Psoas muscle (tissue), 7 donors: ENCODE measurements at regions not wholly inside any gene's neighbourhood (a gene's known extent, or its start where the extent isn't known, plus 50 kb on each side); places are given as distances from the start of the nearest gene placed in this dataset.

Experiments
- ATAC-seq, 4 donors: fragments of 200-7000 bp; cut with Tn5 transposase; one replicate each; pipeline ENCODE4 v1.9.1; 2020; ENCODE audit warnings: moderate library complexity in 3 of 4, mild to moderate bottlenecking in 2 of 4
- DNase-seq, 2 donors: peaks; one replicate each; pipeline ENCODE4 v3.0.0-alpha.2; 2020
- H3K27ac ChIP-seq: fragments of 200-600 bp; one replicate; pipeline ENCODE4 v1.8.0; 2022
- H3K27me3 ChIP-seq, 3 donors: fragments of 200-600 bp in 1 of 3; one replicate each; pipeline versions ENCODE4 v1.6.1 to v1.8.0; 2013 to 2022; ENCODE audit warnings: low read length in 2 of 3, mild to moderate bottlenecking in 2 of 3, moderate library complexity in 1 of 3; ENCODE audit not compliant: insufficient read depth in 3 of 3
- H3K36me3 ChIP-seq, 2 donors: fragments of 200-600 bp in 1 of 2; one replicate each; pipeline versions ENCODE4 v1.6.1 to v1.8.0; 2013 to 2022; ENCODE audit warnings: low read depth in 1 of 2, mild to moderate bottlenecking in 1 of 2, moderate library complexity in 1 of 2; ENCODE audit not compliant: insufficient read depth in 1 of 2
- H3K4me1 ChIP-seq: fragments of 200-600 bp; one replicate; pipeline ENCODE4 v1.8.0; 2022
- H3K4me3 ChIP-seq: fragments of 200-600 bp; one replicate; pipeline ENCODE4 v1.8.0; 2022; ENCODE audit warnings: mild to moderate bottlenecking
- H3K9me3 ChIP-seq: fragments of 200-600 bp; one replicate; pipeline ENCODE4 v1.8.0; 2022
- CTCF ChIP-seq: fragments of 200-600 bp; IDR thresholded peaks from one replicate; pipeline ENCODE4 v1.8.0; 2022; ENCODE audit warnings: antibody characterized with exemption
- WGBS, 3 donors: extraction: QIAGEN DNeasy Blood & Tissue Kit; methylation state at CpG; one replicate each; pipeline versions ENCODE4 v1.1.6 to v1.1.7; 2013; 5-methylcytosine and 5-hydroxymethylcytosine counted together
- intact Hi-C, 2 donors: fragments of 100-400 bp; cut with DNase I; formaldehyde crosslinking; loops; one replicate each; pipeline versions ENCODE4 v1.11.0 to v1.14.2; 2022
- donor health status: healthy with polysubstance abuse.
- donor health status: DM: no; HTN: no; CAD: no; lungs with moderate emphysema.
- donor health status: Bipolar disorder and iron deficiency.
- donor health status: healthy.
- donor health status: DM: yes; HTN: yes; CAD: no.
- donor health status: DM: no; HTN: no; CAD: no.
- donor health status: DM: yes; HTN: yes; CAD: no.

DNA sequence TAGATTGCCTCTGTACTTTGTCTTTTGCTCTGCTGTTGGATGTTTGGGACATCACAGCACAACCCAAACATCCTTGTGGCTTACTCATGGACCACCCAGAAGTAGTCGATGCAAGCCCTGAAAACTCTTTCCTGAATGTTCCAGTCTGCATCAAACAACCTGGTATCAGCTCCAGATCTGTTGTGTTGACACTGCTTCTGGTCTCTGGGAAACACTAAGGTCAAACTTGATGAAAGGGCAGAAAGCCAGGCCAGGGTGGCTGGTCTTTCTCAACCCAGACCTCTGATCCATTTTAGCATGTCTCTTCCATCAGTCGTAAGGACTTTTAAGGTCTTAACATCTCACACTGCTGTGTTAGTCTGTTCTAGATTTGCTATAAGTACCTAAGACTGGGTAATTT lies 265.7 kb downstream of the ZNF536 start:
- no peaks in the 10 kb centered on the region for H3K9me3 ChIP-seq
- WGBS, 3 donors: 87 to 93% (median 91%) methylated on average over 2 of the region's 2 CpGs
- DNase-seq (no peak), ATAC-seq (no peak)
- H3K4me1 ChIP-seq: no peaks in the 10 kb centered on the region
- no peak overlapping the region for H3K4me3 ChIP-seq
- intact Hi-C loops: no loop called here
- no peaks in the 10 kb centered on the region for H3K27me3 ChIP-seq
- no peak for TF ChIP-seq CTCF
- H3K27ac ChIP-seq: no peak overlapping the region
- no peaks in the 10 kb centered on the region for H3K36me3 ChIP-seq

GRCh38 chr19:30634996-30635975 lies 263.1 kb downstream of the ZNF536 start:
- no peaks in the 10 kb centered on the region for H3K36me3 ChIP-seq
- no peak for DNase-seq

DNA sequence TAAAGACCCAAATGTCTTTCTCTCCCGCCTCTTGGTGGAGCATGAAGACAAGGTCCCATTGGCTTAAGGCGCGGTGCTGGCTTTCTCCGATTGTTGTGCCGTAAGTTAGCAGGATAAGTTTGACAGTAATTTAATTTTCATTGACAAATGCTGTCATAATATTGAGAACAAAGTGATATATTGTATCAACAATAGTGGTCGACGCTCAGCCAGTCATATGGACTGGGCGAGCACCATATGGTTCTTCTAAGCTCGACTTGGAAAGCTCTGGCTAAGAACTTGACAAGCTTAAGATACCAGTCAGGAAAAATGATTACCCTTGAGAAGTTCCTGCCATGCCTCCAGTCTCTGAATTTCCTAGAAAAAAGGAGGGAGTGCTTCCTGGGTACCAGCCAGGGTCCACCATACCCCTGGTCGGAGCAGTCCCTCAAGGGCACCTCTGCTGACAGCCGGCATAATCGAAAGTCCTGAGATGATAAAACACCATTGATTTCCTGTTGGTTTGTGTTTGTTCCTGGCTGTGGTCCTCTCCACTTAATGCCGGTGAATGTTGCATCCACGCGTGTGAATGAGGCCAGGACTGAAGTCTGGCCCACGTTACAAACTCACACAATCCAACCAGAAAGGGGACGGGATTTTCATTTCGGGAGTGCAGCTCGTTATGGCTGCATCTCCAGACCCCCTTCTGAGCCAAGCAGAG lies 262.1 kb downstream of the ZNF536 start:
- Histone ChIP-seq H3K27ac (no peak overlapping the region), H3K4me3 (no peak overlapping the region), H3K36me3 (no peaks in the 10 kb centered on the region), H3K27me3 (no peaks in the 10 kb centered on the region), H3K4me1 (no peaks in the 10 kb centered on the region), H3K9me3 (no peaks in the 10 kb centered on the region)
- no peak for TF ChIP-seq CTCF
- 92 to 93% (median 92%) methylated on average over 19 of the region's 19 CpGs for WGBS, 3 donors
- intact Hi-C loops: no loop called here
- ATAC-seq (no peak), DNase-seq (no peak)

More at GRCh38 chr19:30634996-30635975, 263.1 kb downstream of the ZNF536 start:
- Histone ChIP-seq H3K27me3 (no peaks in the 10 kb centered on the region), H3K4me1 (no peaks in the 10 kb centered on the region), H3K4me3 (no peak overlapping the region), H3K9me3 (no peaks in the 10 kb centered on the region), H3K27ac (no peak overlapping the region)
- TF ChIP-seq CTCF: no peak
- WGBS, 3 donors: 87 to 91% (median 87%) methylated on average over 20 of the region's 20 CpGs
- intact Hi-C loops: no loop called here
- ATAC-seq: no peak

- TF ChIP-seq CTCF: no peak
- ATAC-seq (no peak), DNase-seq (no peak)
- 82 to 88% (median 82%) methylated on average over 12 of the region's 12 CpGs for WGBS, 3 donors
- Histone ChIP-seq H3K27me3 (peaks cover 0 to 3% (median 0%) of the 10 kb centered on the region in 3 donors), H3K36me3 (no peaks in the 10 kb centered on the region), H3K4me3 (no peak overlapping the region), H3K4me1 (no peaks in the 10 kb centered on the region), H3K27ac (no peak overlapping the region), H3K9me3 (no peaks in the 10 kb centered on the region)
- intact Hi-C loops: no loop called here
These were observed 258.8 kb downstream of the ZNF536 start for GRCh38 chr19:30631033-30631370.
